Activated CD4-positive, alpha-beta memory T cell treated with anti-CD3 and anti-CD28 coated beads for 36 hours (primary cell): ENCODE measurements at regions not wholly inside any gene's neighbourhood (a gene's known extent, or its start where the extent isn't known, plus 50 kb on each side); places are given as distances from the start of the nearest gene placed in this dataset.
A peak's percentile ranks its signal among the peaks of the same experiment; 100 is the strongest.

ENCODE experiments used
- CTCF ChIA-PET: fragments of 350-600 bp; sonication (Branson Sonifier 250); formaldehyde crosslinking; loops from one replicate; lab custom pipeline; 2021; ENCODE audit warnings: antibody characterized with exemption, inconsistent platforms; lab: Charles Lee
- POLR2A ChIA-PET: fragments of 350-600 bp; sonication (Branson Sonifier 250); formaldehyde crosslinking; loops from one replicate; lab custom pipeline; 2021; ENCODE audit warnings: antibody characterized with exemption; lab: Charles Lee
- DNase-seq: peaks from one replicate; pipeline ENCODE4 v3.0.0-alpha.2; 2020
- H3K27ac Mint-ChIP-seq: one replicate; pipeline ENCODE4 v1.8.0; 2021; ENCODE audit warnings: mixed read lengths
- H3K27me3 Mint-ChIP-seq: one replicate; pipeline ENCODE4 v1.8.0; 2021; ENCODE audit warnings: mixed read lengths
- H3K36me3 Mint-ChIP-seq: one replicate; pipeline ENCODE4 v1.8.0; 2021; ENCODE audit warnings: mixed read lengths
- H3K4me1 Mint-ChIP-seq: one replicate; pipeline ENCODE4 v1.8.0; 2021; ENCODE audit warnings: low read depth, mixed read lengths
- H3K4me3 Mint-ChIP-seq: one replicate; pipeline ENCODE4 v1.8.0; 2021; ENCODE audit warnings: mild to moderate bottlenecking, mixed read lengths
- H3K9me3 Mint-ChIP-seq: one replicate; pipeline ENCODE4 v1.8.0; 2021; ENCODE audit warnings: mixed read lengths
- intact Hi-C: fragments of 100-400 bp; cut with micrococcal nuclease; formaldehyde crosslinking; loops from one replicate; pipeline ENCODE4 v1.15.1; 2023

DNA sequence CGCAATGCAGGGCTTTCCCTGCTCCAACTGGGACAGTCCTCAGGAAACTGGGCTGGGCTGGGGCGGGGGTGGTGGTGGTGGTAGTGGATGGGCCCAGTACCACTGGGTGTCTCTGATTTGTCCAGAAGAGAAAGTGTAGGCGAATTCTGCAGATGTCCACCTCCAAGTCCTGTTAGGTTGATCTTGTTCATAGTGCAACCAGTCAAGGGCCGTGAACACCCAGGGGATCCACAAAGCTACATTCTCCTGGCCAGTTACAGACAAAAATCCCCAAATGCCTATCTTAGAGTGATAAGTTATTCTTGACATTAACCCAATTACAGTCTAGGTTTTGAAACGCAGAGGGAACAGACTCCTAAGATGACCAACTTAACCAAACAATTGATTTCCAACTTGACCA is 97.5 kb upstream of the SHB start:
- Mint-ChIP-seq H3K4me3 (no peak overlapping the region), H3K36me3 (peaks cover 6% of the 10 kb centered on the region), H3K4me1 (no peaks in the 10 kb centered on the region), H3K27me3 (no peaks in the 10 kb centered on the region), H3K9me3 (peaks cover 21% of the 10 kb centered on the region), H3K27ac (no peak overlapping the region)
- DNase-seq: no peak
- POLR2A ChIA-PET: no interaction called here
- intact Hi-C loops: no loop called here
- CTCF ChIA-PET: no interaction called here

DNA sequence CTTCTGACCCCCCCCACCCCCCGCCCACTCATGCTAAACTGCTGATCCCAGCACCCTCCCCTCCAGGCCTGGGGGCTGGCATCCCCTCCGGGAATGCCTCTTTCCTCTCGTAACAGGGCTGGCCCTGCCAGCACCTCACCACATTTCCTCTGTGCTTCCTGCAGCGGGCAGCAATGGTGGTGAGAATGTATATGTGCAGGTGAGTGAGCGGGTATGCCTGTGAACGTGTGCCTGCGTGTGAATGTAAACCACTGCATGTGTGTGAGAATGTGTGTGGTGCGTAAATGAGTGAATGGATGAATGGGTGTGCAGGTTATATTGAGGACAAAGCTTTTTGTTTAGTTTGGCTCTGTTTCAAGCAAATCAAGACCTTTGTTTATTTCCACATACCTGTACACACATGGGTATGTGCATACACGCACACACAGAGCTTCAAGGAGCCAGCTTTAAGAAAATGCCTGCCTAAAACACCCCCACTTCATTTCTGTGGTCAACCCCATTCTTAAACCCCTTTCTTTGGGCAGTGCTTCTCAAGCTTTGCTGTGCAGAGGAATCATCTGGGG is 95.7 kb upstream of the SHB start:
- H3K4me3 Mint-ChIP-seq: no peak overlapping the region
- POLR2A ChIA-PET: no interaction called here
- H3K9me3 Mint-ChIP-seq: peaks cover 6% of the 10 kb centered on the region
- CTCF ChIA-PET: interaction anchor here (1.5 kb wide), 1 partner anchor 251 kb away, joined by 3 read pairs; no protein-coding TSS in a partner anchor
- no peaks in the 10 kb centered on the region for H3K36me3 Mint-ChIP-seq
- H3K27me3 Mint-ChIP-seq: no peaks in the 10 kb centered on the region
- no peak overlapping the region for H3K27ac Mint-ChIP-seq
- no peak for DNase-seq
- intact Hi-C loops: no loop called here
- no peaks in the 10 kb centered on the region for H3K4me1 Mint-ChIP-seq

DNA sequence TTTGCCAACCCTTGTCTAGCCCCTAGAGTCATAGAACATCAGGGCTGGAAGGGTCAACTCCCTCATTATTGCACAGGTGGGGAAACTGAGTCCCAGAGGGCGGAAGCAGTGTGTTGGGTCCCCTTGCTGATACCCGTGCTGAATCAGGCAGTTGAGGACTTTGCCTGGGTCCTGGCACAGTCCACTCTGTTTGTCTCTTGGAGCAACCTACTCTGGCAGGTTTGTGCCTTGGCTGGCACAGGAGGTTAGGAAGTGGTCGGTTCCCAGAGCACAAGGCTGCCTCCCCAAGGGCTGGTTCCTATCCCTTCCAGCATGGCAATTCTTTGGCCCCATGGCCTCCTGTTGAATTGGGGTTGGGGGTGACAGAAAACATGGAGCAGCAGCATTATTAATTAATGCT is 94.5 kb upstream of the SHB start:
- CTCF ChIA-PET: interaction anchor here (1.5 kb wide), 1 partner anchor 250 kb away, joined by 3 read pairs; no protein-coding TSS in a partner anchor
- intact Hi-C loops: no loop called here
- H3K27ac Mint-ChIP-seq: no peak overlapping the region
- H3K4me1 Mint-ChIP-seq: no peaks in the 10 kb centered on the region
- H3K27me3 Mint-ChIP-seq: no peaks in the 10 kb centered on the region
- H3K4me3 Mint-ChIP-seq: no peak overlapping the region
- POLR2A ChIA-PET: no interaction called here
- no peaks in the 10 kb centered on the region for H3K9me3 Mint-ChIP-seq
- no peak for DNase-seq
- no peaks in the 10 kb centered on the region for H3K36me3 Mint-ChIP-seq

DNA sequence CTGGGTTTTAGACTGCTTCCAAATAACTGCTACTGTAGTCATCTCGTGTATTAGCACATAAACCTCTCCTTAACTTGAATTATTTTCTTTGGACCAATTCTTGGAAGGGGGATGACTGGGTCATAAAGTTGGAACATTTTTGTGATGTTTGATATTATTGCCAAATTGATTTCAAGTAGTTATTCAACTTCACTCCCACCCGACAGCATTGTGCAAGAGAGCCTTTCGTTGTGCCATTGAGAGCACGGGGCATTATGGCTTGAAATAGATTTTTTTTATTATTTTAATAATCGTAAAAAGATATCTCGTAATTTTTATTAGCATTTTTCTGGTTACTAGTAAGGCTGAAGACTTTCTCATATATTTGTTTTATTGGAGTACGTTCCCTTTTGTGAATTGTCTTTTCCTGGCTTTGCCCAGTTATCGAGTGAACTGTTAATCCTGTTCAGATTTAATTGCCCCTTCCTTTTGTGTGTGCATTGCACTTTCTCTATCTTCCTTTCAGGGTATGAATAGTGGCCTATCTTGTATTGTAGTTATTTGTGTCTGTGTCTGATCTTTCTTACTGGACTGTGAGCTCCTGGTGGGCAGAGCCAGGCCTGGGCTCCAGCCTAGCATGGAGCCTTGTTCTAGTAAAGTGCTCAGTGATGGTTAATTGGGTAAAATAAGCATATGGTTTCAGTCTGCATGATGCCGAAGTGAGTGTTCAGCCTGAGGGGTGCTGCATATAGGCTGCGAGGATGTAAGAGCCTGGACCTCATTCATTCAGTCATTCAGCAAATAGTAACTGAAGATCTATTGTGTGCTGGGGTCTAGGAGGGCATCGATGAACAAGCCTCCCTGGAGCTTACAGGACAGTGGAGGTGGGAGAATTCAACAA is 93.5 kb upstream of the SHB start:
- Mint-ChIP-seq H3K9me3 (no peaks in the 10 kb centered on the region), H3K4me1 (no peaks in the 10 kb centered on the region), H3K4me3 (no peak overlapping the region), H3K27ac (no peak overlapping the region), H3K36me3 (no peaks in the 10 kb centered on the region), H3K27me3 (no peaks in the 10 kb centered on the region)
- no peak for DNase-seq
- intact Hi-C loops: no loop called here
- ChIA-PET POLR2A (no interaction called here), CTCF (interaction anchor here (1.2 to 4.3 kb wide), 3 partner anchors 49 to 250 kb away, joined by 3 to 107 read pairs (median 31); no protein-coding TSS in a partner anchor)

DNA sequence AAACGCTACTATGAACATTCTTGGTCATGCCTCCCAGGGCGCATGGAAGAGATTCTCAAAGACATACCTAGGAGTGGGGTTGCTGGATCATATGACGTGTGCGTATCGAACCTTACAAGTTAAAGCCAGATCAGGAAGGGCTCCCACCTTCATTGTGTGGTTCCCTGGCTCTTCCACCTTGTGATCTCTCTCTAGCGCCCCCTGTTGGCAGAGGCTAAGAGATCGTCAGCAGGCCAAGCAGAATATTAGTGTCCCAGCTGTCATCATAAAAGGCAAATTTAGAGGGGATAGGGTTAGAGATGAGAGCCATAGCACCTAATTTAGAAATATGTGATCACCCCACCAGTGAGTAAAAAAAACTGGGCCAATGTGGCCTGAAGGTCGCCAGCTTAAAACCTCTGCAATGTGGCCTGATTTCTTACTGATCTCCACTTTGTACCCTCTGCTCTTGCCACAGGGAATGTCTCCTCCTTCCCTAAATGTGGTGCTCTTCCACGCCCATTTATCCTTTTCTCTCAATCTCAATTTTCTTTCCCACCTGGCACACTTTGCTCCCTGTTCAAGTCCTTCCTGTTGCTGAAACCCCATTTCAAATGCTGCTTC is 91.7 kb upstream of the SHB start:
- Mint-ChIP-seq H3K36me3 (no peaks in the 10 kb centered on the region), H3K27me3 (no peaks in the 10 kb centered on the region), H3K9me3 (no peaks in the 10 kb centered on the region), H3K4me3 (peak overlapping the region; percentile 7), H3K4me1 (no peaks in the 10 kb centered on the region), H3K27ac (no peak overlapping the region)
- intact Hi-C loops: loop anchor here (1.0 to 2.0 kb wide), 2 partner anchors 72 to 247 kb away; no protein-coding TSS in a partner anchor
- POLR2A ChIA-PET: no interaction called here
- CTCF ChIA-PET: interaction anchor here (0.6 to 4.3 kb wide), 23 partner anchors 9 to 256 kb away, joined by 3 to 107 read pairs (median 4); no protein-coding TSS in a partner anchor
- peak; percentile 69 for DNase-seq

DNA sequence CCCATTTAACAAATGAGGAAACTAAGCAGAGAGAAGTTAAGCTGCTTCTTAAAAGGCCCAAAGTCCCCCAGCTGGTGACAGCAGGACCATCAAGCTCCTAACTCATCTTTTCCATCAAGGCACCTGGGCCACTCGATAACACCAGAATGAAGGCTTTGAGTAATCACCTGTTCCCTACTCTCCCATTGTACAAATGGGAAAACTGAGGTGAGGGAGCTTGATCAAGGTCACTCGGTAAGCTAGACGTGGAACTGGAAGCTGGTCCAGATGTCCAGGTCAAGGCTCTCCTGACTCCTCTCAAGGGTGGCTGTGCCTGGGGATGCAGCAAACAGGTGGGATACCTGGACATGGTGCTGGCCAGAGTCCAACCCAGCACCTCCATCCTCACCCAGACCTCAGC is 90.6 kb upstream of the SHB start:
- no peaks in the 10 kb centered on the region for H3K27me3 Mint-ChIP-seq
- no peaks in the 10 kb centered on the region for H3K36me3 Mint-ChIP-seq

DNA sequence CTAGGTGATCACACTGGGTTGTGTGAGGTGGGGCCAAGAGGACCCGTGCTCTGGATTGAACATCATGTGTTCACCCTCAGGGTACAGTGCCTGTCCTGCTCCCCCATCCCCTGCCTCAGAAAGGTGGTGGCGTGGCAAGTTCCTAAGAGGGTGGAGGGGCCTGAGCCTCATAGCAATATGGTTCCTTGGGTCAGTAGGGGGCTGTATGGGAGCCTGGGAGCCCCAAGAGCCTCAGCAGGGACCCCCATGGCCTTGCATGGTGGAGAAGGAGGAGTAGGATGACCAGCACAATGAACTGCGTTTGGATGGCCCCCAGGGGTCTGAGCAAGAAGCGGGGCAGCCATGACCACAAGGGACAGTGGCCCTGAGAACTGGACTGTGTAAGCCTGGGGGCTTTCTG is 89.6 kb upstream of the SHB start:
- H3K9me3 Mint-ChIP-seq: no peaks in the 10 kb centered on the region
- intact Hi-C loops: no loop called here
- CTCF ChIA-PET: interaction anchor here (0.5 to 3.9 kb wide), 3 partner anchors 8 to 603 kb away, joined by 3 to 31 read pairs (median 4); no protein-coding TSS in a partner anchor
- no peak overlapping the region for H3K27ac Mint-ChIP-seq
- POLR2A ChIA-PET: no interaction called here
- no peak overlapping the region for H3K4me3 Mint-ChIP-seq
- peaks cover 2% of the 10 kb centered on the region for H3K27me3 Mint-ChIP-seq
- DNase-seq: no peak
- no peaks in the 10 kb centered on the region for H3K4me1 Mint-ChIP-seq
- H3K36me3 Mint-ChIP-seq: no peaks in the 10 kb centered on the region

More for the DNA sequence above, 90.6 kb upstream of the SHB start:
- intact Hi-C loops: no loop called here
- DNase-seq: no peak
- ChIA-PET POLR2A (no interaction called here), CTCF (interaction anchor here (0.6 to 4.3 kb wide), 17 partner anchors 9 to 576 kb away, joined by 3 to 107 read pairs (median 4); no protein-coding TSS in a partner anchor)
- Mint-ChIP-seq H3K9me3 (no peaks in the 10 kb centered on the region), H3K4me3 (no peak overlapping the region), H3K4me1 (no peaks in the 10 kb centered on the region), H3K27ac (no peak overlapping the region)

DNA sequence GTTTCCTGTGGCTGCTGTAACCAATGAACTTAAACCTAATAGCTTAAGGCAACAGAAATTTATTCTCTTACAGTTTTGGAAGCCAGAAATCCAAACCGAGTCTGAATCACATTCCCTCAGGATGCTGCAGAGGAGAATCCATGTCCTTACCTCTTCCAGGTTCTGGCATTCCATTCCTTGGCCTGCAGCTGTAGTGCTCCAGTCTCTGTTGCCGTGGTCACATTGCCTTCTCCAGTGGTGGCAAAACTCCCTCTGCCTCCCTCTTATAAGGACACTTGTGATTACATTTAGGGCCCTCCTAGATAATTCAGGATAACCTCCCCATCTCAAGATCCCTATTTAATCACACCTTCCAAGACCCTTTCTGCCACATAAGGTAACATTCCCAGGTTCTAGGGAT is 88.7 kb upstream of the SHB start:
- intact Hi-C loops: no loop called here
- peaks cover 2% of the 10 kb centered on the region for H3K27me3 Mint-ChIP-seq
- POLR2A ChIA-PET: no interaction called here
- no peaks in the 10 kb centered on the region for H3K36me3 Mint-ChIP-seq
- CTCF ChIA-PET: interaction anchor here (1.1 kb wide), 1 partner anchor 244 kb away, joined by 3 read pairs; no protein-coding TSS in a partner anchor
- DNase-seq: no peak
- no peaks in the 10 kb centered on the region for H3K9me3 Mint-ChIP-seq
- H3K4me1 Mint-ChIP-seq: no peaks in the 10 kb centered on the region
- H3K4me3 Mint-ChIP-seq: no peak overlapping the region
- H3K27ac Mint-ChIP-seq: no peak overlapping the region

DNA sequence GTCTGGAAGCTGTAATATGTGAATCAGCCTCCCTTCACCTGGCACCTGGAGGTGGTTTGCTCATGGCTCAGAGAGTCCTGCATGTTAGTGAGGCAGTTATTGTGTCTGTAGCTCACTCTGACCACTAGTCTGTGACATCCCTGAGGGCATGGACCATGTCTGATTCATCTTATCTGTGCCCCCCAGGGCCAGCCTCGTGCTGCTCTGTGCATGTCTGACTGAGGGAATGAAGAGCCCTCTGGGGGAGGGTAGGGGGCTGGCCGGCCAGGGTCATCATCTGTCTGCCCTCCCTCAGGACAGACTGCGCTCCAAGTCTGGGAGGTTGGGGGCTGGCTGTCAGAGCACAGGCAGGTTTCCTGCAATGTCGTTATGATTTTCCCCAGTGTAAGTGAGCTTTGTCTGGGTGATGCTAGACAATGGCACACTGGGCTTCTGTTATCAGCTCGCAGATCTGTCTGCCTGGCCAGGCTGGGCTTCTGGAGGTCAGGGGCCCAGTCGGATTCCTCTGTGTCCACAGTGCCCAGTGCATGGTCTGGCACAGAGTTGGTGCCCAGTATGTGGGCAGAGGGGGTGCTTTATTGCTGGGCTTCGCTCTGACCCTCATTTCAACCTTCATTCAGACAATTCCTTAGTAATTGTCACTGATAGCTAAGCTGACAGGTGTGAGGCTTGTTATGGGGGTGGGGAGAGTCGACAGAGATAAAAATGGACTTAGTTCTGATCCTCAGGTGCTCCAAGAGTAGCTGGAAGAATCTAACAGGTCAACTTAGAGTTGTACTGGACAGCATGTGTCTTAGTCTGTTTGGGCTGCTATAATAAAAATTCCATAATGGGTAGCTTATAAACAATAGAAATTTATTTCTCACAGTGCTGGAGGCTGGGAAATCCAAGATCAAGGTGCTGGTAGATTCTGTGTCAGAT is 85.7 kb upstream of the SHB start:
- Mint-ChIP-seq H3K27me3 (peaks cover 5% of the 10 kb centered on the region), H3K27ac (no peak overlapping the region), H3K4me3 (no peak overlapping the region), H3K4me1 (no peaks in the 10 kb centered on the region), H3K9me3 (no peaks in the 10 kb centered on the region), H3K36me3 (no peaks in the 10 kb centered on the region)
- DNase-seq: no peak
- intact Hi-C loops: no loop called here
- ChIA-PET CTCF (interaction anchor here (1.2 kb wide), 1 partner anchor 243 kb away, joined by 3 read pairs; no protein-coding TSS in a partner anchor), POLR2A (no interaction called here)

DNA sequence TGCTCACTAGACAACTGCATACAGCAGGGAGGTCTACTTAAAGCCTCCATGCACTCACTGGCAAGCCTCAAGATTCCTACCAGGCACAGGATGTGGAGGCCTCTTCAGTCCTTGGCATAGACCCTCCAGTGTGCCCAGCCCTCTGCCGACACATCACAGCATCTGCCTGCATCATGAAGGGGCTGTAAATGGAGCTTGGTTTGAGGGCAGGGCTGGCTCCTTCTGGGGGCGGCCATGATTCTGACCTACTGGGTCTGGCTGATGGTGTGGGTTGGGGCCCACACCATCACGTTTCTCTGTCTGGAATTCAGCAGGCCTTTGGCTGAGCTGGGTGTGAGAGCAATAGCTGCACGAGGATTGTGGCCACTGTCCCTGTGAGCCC is 84.9 kb upstream of the SHB start:
- H3K4me1 Mint-ChIP-seq: no peaks in the 10 kb centered on the region
- no peak for DNase-seq
- POLR2A ChIA-PET: no interaction called here
- H3K27ac Mint-ChIP-seq: no peak overlapping the region
- H3K9me3 Mint-ChIP-seq: no peaks in the 10 kb centered on the region
- H3K36me3 Mint-ChIP-seq: no peaks in the 10 kb centered on the region
- H3K4me3 Mint-ChIP-seq: no peak overlapping the region
- H3K27me3 Mint-ChIP-seq: peaks cover 8% of the 10 kb centered on the region
- CTCF ChIA-PET: no interaction called here
- intact Hi-C loops: no loop called here

DNA sequence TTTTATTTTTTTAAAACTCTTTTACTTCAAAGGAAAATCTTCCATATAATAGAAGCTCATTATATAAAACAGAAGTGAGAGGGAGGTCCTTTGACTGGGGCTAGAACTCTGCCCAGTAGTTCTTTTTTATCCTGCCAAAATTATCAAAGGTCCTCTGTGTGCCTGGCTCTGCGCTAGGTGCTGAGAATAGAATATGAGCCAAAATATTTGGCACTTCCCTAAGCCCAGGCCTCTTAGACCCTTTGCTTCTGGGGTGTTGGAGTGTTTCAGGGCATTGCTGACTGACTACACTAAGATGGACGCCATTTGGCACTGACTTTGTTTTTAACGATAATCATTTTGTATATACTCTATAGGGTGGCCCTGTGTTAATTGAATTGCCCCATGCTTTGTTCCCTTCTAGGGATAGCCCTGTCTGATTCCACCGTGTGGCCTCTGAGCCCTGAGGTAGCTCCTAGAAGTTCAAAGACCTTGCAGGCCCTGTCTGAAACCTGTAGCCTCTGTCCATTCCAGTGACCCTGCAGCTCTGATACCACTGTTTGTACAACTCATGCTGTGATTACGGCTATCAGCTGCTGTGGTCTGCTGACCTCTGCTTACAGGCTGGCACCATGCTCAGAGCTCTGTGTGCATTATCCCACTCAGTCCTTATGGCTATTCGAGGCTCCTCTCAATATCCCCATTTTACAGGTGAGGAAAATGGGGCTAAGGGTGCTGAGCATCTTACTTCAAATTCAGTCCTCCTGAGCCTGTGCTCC is 84.3 kb upstream of the SHB start:
- H3K4me3 Mint-ChIP-seq: no peak overlapping the region
- no peaks in the 10 kb centered on the region for H3K36me3 Mint-ChIP-seq
- peaks cover 8% of the 10 kb centered on the region for H3K27me3 Mint-ChIP-seq
- no peaks in the 10 kb centered on the region for H3K9me3 Mint-ChIP-seq
- ChIA-PET CTCF (no interaction called here), POLR2A (no interaction called here)
- intact Hi-C loops: no loop called here
- no peak overlapping the region for H3K27ac Mint-ChIP-seq
- DNase-seq: no peak
- no peaks in the 10 kb centered on the region for H3K4me1 Mint-ChIP-seq
